ENCODE measurements at regions not wholly inside any gene's neighbourhood (a gene's known extent, or its start where the extent isn't known, plus 50 kb on each side); places are given as distances from the start of the nearest gene placed in this dataset.

GRCh38 chr11:134013518-134013917 lies 55.4 kb upstream of the JAM3 start:
- H3K4me2 ChIP-seq (ENCODE audit: low read length): no peak overlapping the region
- no TSS peak for BruUV-seq (replicated peaks)
- POLR2A ChIA-PET: no interaction called here
- no peak overlapping the region for H3K4me3 ChIP-seq (replicated peaks in 1 of 2; ENCODE audit: low read depth in 1 of 2, low read length in 2 of 2)
- H4K20me1 ChIP-seq (ENCODE audit: insufficient read depth): no peaks in the 10 kb centered on the region
- TF ChIP-seq ZBTB33 (IDR thresholded peaks at IDR 0.05; ENCODE audit: extremely low read depth, insufficient replicate concordance, low read length) (no peak), ELF1 (IDR thresholded peaks at IDR 0.05; ENCODE audit: borderline replicate concordance, low read depth) (no peak), ATF3 (IDR thresholded peaks at IDR 0.05) (no peak), POLR2A (IDR thresholded peaks at IDR 0.05; ENCODE audit: borderline replicate concordance, extremely low read depth, insufficient read depth, insufficient read length) (no peak), TCF7L2 (IDR thresholded peaks at IDR 0.05; ENCODE audit: borderline replicate concordance, extremely low read depth, insufficient read depth, insufficient read length) (no peak), JUND (IDR thresholded peaks at IDR 0.05) (no peak), SP1 (IDR thresholded peaks at IDR 0.05; ENCODE audit: low read depth) (no peak)
- no peaks in the 10 kb centered on the region for H3K79me2 ChIP-seq (ENCODE audit: insufficient read depth, low read length)
- intact Hi-C loops (cut with micrococcal nuclease): no loop called here
- DNase-seq (ENCODE audit: low read depth, low spot score) (no peak), ATAC-seq (no peak)
- CTCF ChIA-PET: no interaction called here
- H3K9me2 ChIP-seq (ENCODE audit: insufficient read depth): no peaks in the 10 kb centered on the region
- no peak overlapping the region for H2AFZ ChIP-seq (ENCODE audit: low read depth, low read length, poor library complexity, severe bottlenecking)
- no peak overlapping the region for H3K9ac ChIP-seq (ENCODE audit: low read length)
- no peaks in the 10 kb centered on the region for H3K9me3 ChIP-seq (ENCODE audit: control insufficient read depth in 1 of 2, insufficient read depth in 1 of 2, low read depth in 1 of 2, low read length in 2 of 2)
- no peak overlapping the region for H3K27ac ChIP-seq (ENCODE audit: low read depth, low read length)
- RAD21 ChIA-PET (ENCODE audit: low non-redundant PET in 1 of 2, low total read pairs in 2 of 2, uncharacterized antibody in 2 of 2, unreplicated experiment in 2 of 2): no interaction called here
- no peaks in the 10 kb centered on the region for H3K4me1 ChIP-seq (ENCODE audit: control insufficient read depth in 1 of 2, insufficient read depth in 2 of 2, low read length in 2 of 2)
- H3K36me3 ChIP-seq (ENCODE audit: control insufficient read depth in 1 of 2, insufficient read depth in 2 of 2, low read length in 2 of 2): no peaks in the 10 kb centered on the region
- H3K27me3 ChIP-seq (ENCODE audit: insufficient read depth, low read length): peaks cover 89% of the 10 kb centered on the region

GRCh38 chr11:134014511-134014910 lies 54.4 kb upstream of the JAM3 start:
- Histone ChIP-seq H4K20me1 (ENCODE audit: insufficient read depth) (no peaks in the 10 kb centered on the region), H3K4me3 (replicated peaks in 1 of 2; ENCODE audit: low read depth in 1 of 2, low read length in 2 of 2) (no peak overlapping the region), H3K79me2 (ENCODE audit: insufficient read depth, low read length) (no peaks in the 10 kb centered on the region), H3K9me2 (ENCODE audit: insufficient read depth) (no peaks in the 10 kb centered on the region), H3K27ac (ENCODE audit: low read depth, low read length) (no peak overlapping the region), H3K27me3 (ENCODE audit: insufficient read depth, low read length) (peaks cover 89% of the 10 kb centered on the region), H3K9ac (ENCODE audit: low read length) (no peak overlapping the region), H3K9me3 (ENCODE audit: control insufficient read depth in 1 of 2, insufficient read depth in 1 of 2, low read depth in 1 of 2, low read length in 2 of 2) (no peaks in the 10 kb centered on the region), H3K4me1 (ENCODE audit: control insufficient read depth in 1 of 2, insufficient read depth in 2 of 2, low read length in 2 of 2) (no peaks in the 10 kb centered on the region), H3K4me2 (ENCODE audit: low read length) (no peak overlapping the region), H2AFZ (ENCODE audit: low read depth, low read length, poor library complexity, severe bottlenecking) (no peak overlapping the region), H3K36me3 (ENCODE audit: control insufficient read depth in 1 of 2, insufficient read depth in 2 of 2, low read length in 2 of 2) (no peaks in the 10 kb centered on the region)
- ATAC-seq (peak; percentile 76), DNase-seq (ENCODE audit: low read depth, low spot score) (no peak)
- CTCF ChIA-PET: no interaction called here
- intact Hi-C loops (cut with micrococcal nuclease): no loop called here
- POLR2A ChIA-PET: no interaction called here
- TF ChIP-seq RAD21 (IDR thresholded peaks at IDR 0.05; ENCODE audit: low read depth) (peak; percentile 25; the same call in 1 of the 2 replicates), JUND (IDR thresholded peaks at IDR 0.05) (no peak), CTCF (IDR thresholded peaks at IDR 0.05 in 2 of 3, conservative IDR thresholded peaks at IDR 0.05 in 1 of 3; ENCODE audit: borderline replicate concordance in 1 of 3, insufficient read depth in 1 of 3, low read depth in 2 of 3, low read length in 2 of 3) (peak; percentile 10 to 46 (median 40); a peak in 4 of 6 replicates), YY1 (IDR thresholded peaks at IDR 0.05; ENCODE audit: extremely low read depth, insufficient replicate concordance, low read depth, low read length) (no peak), ZBTB33 (IDR thresholded peaks at IDR 0.05; ENCODE audit: extremely low read depth, insufficient replicate concordance, low read length) (no peak)
- no TSS peak for BruUV-seq (replicated peaks)
- RAD21 ChIA-PET (ENCODE audit: low non-redundant PET in 1 of 2, low total read pairs in 2 of 2, uncharacterized antibody in 2 of 2, unreplicated experiment in 2 of 2): no interaction called here

Data from HCT116 (cell line).